ENCODE measurements at regions not wholly inside any gene's neighbourhood (a gene's known extent, or its start where the extent isn't known, plus 50 kb on each side); places are given as distances from the start of the nearest gene placed in this dataset.
A peak's percentile ranks its signal among the peaks of the same experiment; 100 is the strongest.

DNA sequence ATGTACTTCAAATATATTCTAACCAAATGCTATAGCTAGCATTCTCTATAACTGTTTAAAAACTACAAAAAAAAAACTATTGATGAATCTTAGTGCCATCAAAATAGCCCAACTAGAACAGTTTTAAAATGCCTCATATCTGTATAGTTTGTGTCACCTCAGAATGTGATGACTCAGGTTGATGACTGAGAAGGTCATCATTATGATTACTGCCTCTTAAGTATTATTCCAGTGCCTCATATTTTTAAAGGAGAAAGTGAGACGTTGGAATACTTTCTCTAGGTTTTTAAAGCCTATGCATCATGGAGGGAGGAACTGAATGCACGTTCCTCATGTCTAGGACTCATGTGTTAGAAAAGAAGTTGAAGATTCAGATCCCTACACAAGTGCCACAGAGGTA, 88.2 kb downstream of the TMA16 start:
- DNase-seq (ENCODE audit: low read depth), result peak; percentile 24

DNA sequence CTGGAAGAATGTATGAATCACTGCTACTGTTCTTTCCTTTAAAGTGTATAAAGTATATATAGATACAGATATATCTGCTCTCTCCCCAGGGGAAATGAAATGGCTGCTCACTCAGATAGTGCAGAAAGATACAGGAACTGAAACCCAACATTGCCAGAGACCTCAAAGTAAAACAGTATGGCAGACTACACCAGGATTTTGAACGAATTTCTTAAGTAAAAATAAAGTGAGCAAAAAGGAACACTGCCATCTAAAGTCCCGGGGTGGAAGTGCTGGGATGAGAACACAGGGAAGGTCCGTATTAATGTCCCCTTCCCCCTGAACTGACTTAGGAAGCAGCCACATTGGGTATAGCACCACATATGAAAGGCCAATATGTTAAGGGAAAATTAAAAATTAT, 93.4 kb downstream of the TMA16 start:
- peak; percentile 32 for DNase-seq (ENCODE audit: low read depth)

DNA sequence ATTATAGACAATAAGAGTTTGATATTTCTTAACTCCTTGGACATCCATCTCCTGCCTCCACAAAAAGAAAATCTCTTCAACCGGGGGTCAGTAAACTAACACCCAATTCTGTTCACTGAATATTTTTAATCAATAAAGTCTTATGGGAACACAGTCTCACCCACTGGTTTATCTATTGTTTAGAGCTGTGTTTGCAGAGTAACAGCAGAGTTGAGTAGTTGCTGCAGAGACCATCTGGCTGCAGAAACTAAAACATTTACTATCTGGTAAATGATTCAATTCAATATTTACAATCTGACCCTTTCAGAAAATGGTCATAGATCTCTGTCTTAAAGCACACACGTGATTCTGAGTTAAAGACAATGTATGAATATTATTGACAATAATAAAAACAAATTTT, 94.0 kb downstream of the TMA16 start:
- no peak for DNase-seq (ENCODE audit: low read depth)

DNA sequence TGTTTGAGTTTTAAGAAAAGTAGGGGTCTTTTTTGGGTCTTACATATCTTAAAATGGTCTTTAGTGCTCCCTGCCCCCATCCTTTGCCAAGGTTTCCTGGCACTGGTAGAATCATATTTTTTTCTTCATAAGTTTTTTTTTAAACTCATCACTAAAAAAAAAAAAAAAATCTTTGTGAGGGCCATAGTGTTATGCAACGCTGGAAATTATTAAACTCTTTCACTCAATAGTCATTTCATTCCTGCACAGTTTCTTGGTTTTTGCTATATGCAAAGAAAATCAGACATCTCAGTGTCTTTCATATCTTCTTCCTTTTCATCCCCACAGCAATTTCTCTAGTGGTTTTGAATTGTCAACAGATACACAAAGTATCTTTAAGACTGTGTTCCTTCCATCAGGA, 95.6 kb downstream of the TMA16 start:
- DNase-seq (ENCODE audit: low read depth), result no peak

DNA sequence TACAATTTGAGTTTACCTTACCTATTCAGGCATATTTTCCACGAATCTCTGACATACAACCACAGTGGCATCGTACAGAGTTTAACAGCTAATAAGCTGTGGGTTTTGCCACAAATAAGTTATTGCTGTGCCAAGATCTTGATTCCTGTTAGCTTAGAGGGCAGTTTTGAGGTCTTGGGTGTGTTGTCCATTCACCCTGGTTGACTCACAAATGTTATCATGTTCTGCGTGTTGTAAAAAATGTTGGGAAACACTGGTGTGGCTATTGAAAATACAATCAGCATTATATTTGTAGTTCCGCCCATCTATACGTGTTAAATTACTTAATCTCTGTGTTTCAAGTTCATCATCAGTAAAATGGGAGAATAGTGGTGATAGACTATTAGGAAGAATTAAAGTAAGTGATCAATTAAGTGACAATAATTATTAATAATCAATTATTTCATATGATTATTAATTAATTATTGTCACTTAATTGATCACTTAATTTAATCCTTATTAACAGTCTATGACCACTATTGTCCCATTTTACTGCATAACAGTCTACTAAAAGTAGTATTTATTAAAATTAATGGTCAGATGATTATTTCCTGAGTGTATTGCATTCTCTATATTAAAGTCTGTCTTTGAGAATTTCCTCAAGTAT, 96.3 kb downstream of the TMA16 start:
- DNase-seq (ENCODE audit: low read depth), result no peak

DNA sequence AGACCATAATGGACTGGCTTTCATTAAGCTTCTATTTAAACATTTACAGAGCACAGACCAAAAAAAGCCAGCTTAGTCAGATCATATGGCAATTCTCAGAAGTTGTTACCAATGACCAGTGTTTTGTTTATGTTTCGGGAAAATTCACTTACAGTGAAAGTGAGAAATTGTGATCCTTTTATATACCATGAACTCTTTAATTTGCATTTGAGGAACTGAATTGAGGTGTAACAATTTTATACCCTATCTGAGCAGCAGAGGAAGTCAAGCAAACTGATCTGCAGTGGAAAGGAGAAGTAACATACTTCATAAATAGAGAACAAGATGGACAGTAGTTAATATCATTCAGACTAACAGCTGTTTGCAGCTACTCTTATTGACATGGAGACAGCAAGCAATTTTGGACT, 97.1 kb downstream of the TMA16 start:
- DNase-seq (ENCODE audit: low read depth), result no peak

DNA sequence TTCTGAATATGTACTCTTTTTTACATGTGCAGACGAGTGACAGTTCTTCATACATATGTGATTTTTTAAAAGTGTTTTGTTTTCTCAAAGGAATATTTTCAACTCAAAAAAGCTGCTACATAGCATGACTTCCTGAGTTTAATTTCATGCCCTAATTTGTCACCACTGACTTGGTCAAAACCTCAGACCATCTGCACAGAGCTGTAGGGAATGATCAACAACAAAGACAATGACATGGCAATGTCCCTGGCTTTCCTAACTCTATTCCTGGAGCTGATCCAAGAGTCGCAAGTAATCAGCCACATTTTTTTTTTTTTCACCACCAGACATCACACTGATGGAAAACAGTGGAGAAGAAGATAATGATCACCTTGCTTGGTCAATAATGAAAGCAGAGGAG, 97.7 kb downstream of the TMA16 start:
- DNase-seq (ENCODE audit: low read depth), result no peak

DNA sequence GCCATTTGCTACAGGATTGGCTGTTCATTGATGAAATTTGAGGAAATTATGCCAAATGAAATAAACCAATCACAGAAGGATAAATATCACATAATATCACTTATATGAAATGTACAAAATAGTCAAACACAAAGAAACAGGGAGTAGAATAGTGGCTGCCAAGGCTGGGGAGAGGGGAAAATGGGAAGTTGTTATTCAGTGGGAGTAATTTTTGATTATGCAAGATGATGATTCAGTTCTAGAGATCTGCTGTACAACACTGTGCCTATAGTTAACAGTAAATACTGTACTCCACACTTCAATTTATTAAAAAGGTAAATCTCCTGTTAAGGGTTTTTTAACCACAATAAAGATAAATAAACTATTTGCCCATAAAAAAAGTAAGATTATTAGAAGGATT, 101.1 kb downstream of the TMA16 start:
- DNase-seq (ENCODE audit: low read depth), result no peak

DNA sequence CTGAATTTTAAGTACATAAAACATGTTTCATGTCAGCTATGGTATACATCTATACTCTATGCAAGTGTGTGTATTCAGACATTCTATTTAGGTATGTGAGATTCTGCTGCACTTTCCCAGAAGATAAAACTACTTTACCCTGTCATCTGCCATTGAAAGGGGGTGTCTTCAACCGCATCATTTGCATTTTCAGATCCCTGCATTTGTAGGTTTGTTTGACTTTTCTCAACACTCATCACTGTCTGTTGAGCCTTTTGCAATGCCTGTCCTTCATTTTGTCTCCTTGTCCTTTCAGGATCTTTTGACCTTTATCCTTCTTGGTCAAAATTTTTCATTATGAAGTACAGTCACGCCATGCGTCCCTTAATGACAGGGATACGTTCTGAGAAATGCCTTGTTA, 103.5 kb downstream of the TMA16 start:
- no peak for DNase-seq (ENCODE audit: low read depth)

DNA sequence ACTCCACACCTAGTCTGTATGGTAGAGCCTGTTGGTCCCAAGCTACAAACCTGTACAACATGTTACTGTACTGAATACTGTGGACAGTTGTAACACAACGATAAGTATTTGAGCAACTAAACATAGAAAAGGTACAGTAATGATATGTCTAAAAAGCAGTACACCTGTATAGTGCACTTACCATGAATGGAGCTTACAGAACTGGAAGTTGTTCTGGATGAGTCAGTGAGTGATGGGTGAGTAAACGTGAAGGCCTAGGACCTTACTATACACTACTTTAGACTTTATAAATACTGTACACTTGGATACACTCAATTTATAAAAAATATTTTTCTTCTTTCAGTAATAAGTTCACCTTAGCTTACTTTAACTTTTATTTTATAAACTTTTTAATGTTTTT, 104.0 kb downstream of the TMA16 start:
- DNase-seq (ENCODE audit: low read depth), result no peak

DNA sequence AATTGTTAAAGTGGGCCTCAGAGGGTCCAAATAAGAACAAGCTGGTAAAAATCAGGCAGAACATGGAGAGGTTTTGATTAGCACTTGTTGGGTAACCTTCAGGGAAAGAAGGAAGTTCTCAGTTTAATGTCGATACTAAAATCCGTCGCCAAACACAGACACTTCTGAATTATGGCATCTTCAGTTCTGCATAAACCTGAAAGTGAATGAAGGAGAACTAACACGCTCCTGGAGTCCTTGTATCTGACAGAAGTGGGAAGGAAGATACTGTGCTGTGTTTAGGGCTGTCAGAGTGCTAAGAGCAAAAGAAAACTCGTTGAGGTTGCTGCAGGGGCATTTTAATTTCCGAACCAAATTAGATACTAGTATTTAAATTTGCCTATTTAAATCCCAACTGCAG, 106.2 kb downstream of the TMA16 start:
- no peak for DNase-seq (ENCODE audit: low read depth)

DNA sequence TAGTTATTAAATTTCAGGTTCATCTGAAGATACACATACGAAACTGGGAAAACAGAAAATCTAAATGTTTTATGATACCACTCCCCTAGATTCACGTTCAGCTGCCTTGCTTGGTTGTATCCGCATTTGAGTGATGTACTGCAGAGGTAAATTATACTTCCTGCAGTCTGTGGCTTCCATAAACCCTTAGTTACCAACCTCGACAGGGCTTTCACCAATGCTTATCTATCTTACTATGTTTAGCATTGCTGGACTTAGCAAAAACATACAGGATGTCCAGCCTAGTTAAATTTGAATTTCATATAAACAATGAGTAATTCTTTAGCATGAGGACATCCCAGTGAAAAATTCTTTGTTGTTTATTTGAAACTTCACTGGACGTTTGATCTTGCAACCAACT, 108.8 kb downstream of the TMA16 start:
- no peak for DNase-seq (ENCODE audit: low read depth)

DNA sequence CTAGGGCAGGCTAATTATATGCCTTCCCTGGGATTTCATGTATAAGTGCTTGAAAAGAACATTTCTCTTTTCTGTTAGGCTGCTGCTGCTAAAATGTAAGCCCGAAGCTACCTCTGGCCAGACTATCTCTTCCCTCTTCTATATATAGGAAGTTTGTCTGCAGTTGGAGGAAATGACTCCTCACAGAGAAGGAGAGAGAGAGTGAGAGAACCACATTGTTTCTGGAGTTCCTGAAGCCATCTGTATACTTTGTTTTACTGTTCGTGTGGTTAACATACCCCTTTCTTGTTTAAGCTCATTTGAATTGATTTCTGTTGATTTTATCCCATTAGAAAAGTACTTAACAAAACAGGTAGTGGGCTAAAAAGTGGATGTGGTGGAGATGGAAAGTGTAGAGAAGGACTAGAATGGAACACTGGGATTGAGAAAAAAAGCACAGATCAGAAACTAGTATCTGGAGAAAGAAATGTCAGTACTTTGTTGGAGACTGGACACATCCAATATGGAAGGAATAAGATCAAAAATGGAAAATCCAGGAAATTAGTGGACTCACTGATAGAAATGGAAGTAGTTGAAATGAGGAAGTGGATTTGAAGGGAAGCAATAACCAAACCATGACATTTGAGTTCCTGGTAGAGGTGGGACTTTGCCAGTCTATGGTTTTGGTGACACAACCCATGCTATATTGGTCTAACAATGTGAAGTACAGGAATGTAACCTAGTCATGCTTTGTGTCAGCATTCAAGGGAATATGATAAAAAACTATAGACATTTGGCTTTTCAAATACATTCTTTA, 112.6 kb downstream of the TMA16 start:
- DNase-seq (ENCODE audit: low read depth), result peak; percentile 15

DNA sequence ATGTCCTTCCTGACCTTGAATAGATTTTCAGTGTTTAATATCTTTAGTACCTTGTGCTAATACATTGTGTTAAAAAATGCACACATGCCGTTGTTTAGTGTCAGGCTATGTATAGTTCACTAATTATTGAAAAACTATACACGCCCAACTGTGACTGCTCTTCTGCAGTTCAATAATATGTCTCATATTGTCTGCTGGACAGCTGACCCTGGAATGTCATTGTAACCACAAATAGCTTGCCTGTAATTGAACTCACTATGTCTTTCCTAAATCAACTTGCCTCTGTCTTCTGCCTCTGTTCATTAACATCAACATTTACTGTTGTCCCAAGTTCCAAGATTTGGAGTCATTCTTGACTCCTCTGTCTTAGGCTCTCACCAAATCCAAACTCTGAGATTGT, 114.5 kb downstream of the TMA16 start:
- no peak for DNase-seq (ENCODE audit: low read depth)

DNA sequence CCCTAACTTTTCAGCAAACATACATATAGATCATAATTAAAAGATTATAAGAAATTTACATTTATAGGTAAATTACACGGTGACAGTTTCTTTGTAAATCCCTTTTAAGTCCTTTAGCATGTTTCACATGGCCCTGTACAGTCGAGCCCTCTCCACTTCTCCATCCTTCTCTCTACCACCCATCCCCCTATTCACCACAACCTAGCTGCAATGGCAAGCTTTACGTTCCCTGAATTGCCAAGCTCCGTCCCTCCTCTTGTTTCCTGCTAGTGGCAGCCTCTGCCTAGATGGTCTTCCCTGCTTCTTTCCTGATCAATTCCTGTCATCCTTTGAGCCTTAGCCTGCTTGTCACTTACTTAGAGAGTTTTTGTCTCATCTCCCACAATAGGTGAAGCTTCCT, 116.2 kb downstream of the TMA16 start:
- no peak for DNase-seq (ENCODE audit: low read depth)

DNA sequence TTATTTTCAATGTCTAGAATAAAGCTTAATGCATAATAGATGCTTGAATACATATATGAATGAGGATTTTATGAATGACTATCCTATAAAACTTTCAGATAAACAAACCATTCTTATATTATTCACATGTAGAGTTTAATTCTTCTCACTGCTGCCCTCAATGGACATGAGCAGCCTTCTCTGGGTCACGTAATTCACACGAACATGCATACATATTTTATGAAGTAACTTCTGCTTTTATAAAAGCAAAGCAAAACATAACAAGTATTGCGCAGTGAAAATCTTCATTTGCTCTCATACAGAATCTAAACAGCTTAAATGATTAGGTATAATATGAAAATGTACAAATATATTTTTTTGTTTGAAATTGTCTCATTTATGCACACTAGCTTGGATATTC, 116.7 kb downstream of the TMA16 start:
- no peak for DNase-seq (ENCODE audit: low read depth)

DNA sequence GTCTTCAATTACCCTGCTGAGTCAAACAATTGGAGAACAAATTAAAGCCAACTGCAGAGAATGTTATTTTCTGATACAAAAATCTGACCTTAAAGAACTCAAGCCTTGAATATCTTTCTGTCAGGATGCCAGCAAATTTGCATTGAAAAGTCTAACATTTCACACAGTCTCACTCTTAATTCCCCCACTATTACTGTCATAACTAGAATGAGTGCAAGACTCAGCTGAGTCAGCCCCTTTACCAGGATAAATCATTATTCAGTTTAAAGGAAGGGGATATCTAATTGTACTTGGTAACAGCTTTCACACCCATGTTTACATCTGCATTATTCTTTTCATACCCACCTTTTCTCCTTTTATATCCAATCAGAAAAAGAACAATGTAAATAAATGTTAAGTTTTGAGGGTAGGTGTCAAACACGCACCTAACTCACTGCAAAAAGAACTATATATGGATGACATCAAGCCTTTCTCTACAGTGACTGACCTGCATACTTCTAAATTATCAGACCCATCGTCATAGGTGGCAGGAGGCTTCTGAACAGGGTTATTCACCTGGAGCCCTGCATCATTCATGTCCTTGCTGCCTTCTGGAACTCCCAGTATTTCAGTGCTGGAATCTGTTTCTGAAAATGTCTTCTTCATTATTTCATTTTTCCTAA, 117.4 kb downstream of the TMA16 start:
- DNase-seq (ENCODE audit: low read depth), result no peak

DNA sequence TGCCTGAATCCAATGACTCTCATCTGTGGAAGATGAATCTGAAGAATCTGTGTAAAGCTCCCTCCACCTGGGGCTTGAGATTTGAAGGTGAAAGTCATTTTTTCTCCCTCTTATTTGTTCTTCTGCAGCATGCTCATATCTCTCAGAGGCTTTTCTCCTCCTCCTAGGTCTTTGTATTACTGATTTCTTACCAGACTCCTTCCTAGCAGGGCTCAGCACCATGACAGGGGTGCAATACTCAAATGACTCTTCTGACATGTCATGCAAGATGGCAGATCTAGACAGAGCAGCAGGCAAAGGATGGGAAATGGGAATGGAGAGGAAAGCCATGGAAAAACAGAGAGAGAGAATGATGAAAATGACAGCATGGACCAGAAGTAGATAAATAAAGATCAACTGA, 118.3 kb downstream of the TMA16 start:
- no peak for DNase-seq (ENCODE audit: low read depth)

DNA sequence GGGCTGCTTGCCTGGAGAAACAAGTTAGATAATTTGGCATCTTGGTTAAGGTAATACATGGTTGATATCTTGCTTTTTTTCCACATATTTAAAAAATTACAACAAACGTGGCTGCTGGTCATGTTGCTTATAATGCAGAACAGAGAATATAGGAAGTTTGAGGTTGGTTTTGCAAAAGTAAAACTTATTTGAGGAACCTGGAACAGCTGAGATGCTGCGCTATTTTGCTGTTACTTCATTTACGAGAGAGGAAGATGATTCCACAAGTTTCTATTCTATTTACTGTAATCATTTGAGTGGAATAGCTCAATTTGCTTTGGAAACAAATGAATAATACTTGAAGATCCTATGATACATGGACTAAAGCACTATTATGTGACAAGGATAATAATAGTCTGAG, 118.9 kb downstream of the TMA16 start:
- no peak for DNase-seq (ENCODE audit: low read depth)

DNA sequence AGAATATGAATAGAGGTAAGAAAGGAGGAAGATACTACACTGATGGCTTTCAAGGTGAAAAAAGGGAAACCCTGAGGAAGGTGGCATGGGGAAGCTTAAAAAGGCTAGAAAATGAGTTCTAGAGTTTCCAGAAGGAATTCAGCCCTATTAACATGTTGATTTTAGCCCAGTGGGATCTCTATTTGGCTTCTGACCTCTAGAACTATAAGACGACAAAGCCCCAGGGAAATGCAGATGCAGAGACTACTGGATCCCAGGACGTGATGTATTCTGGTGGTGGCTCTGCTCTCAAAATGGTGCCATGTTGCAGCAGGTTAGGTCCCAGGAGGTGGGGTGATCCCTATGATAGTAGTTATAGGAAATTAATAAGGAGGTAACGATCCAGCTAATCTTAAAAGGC, 120.4 kb downstream of the TMA16 start:
- no peak for DNase-seq (ENCODE audit: low read depth)

DNA sequence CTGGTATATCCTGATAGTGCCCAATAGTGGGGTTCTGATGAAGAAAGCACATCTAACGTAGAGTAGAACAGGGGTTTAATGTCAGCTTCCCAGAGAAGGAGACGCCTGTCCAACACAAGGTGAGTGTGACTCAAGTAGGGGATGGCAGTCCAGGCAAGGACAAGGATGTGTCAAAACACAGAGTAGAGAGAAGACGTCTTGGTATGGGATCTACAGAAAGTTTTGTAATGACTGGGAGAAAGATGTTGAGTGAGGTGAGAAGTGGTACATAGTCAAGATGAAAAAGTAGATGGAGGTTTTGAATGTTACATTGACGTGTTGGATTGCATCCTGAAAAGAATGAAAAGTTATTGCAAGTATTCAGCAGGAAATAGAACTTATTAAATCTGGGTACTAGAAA, 124.4 kb downstream of the TMA16 start:
- DNase-seq (ENCODE audit: low read depth), result no peak

DNA sequence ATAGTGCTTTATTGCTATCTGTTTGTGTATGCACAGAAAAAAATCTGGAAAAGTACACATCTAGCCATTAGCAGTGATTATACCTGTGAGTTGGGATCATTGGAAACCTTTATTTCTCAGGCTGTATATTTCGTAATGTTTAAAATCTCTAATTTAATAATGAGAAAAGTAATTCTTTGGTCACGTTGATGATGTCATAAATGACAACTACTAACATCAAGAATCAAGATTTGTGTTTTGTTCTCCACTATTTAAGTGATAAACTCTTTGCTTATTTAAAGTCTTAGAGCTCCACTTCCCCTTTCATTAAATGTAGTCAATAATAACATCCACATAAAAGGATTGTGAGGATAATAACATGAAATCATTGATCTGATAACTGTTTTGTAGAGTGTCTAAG, 126.2 kb downstream of the TMA16 start:
- no peak for DNase-seq (ENCODE audit: low read depth)

DNA sequence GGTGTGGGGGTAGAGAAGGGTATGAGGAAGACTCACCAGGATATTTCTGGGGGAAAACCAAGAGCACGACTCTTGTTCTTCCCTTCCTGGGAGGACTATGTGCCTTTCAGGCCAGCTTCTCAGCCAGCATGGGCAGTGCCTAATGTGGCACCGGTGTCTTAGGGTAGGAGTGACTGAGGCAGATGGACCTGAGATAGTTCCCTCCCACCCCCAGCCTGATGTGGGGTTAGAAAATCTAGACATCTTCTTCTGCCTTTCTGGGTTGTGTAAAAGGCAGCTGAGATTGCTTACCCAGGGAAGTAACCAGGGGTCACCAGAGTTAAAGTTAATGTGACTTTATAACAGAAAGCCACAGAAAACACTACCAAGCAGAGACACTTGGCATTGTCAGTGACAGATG, 127.3 kb downstream of the TMA16 start:
- no peak for DNase-seq (ENCODE audit: low read depth)
